ENCODE measurements at regions not wholly inside any gene's neighbourhood (a gene's known extent, or its start where the extent isn't known, plus 50 kb on each side); places are given as distances from the start of the nearest gene placed in this dataset.

- TF ChIP-seq CTCF (IDR thresholded peaks at IDR 0.05 in 4 of 5, conservative IDR thresholded peaks at IDR 0.05 in 1 of 5), result no peak
- no peak for TF ChIP-seq POLR2A (IDR thresholded peaks at IDR 0.05)
These were observed 93.1 kb upstream of the RBPJ start for GRCh38 chr4:26227601-26228229.
